GM12878 (cell line): ENCODE measurements at regions not wholly inside any gene's neighbourhood (a gene's known extent, or its start where the extent isn't known, plus 50 kb on each side); places are given as distances from the start of the nearest gene placed in this dataset.

Experiments
- ATAC-seq: fragments of 200-7000 bp; cut with Tn5 transposase; 3 replicates; pipeline ENCODE4 v1.9.1; 2020; ENCODE audit warnings: mild to moderate bottlenecking, moderate library complexity
- BruUV-seq: library from RNA; stranded (reverse); fragments of 400-500 nt; replicated peaks from 2 replicates; lab custom pipeline; 2021; lab: Mats Ljungman, UMichigan
- CTCF ChIA-PET: fragments of 300-600 bp; sonication (Branson Sonifier 250); formaldehyde crosslinking; extraction: SDS; loops from one replicate; lab custom pipeline; 2021; ENCODE audit warnings: inconsistent platforms; lab: Yijun Ruan, JAX
- POLR2A ChIA-PET: fragments of 350-600 bp; formaldehyde crosslinking; extraction: SDS; loops from one replicate; lab custom pipeline; 2021; ENCODE audit warnings: inconsistent platforms; lab: Charles Lee
- RAD21 ChIA-PET: fragments of 300-600 bp; sonication (Branson Sonifier 250); formaldehyde crosslinking; loops from one replicate; lab custom pipeline; 2023; ENCODE audit warnings: antibody characterized with exemption; ENCODE audit not compliant: unreplicated experiment; lab: Charles Lee
- SMC1A ChIA-PET: fragments of 300-600 bp; sonication (Branson Sonifier 250); formaldehyde crosslinking; loops from one replicate; lab custom pipeline; 2023; ENCODE audit not compliant: unreplicated experiment, uncharacterized antibody; lab: Charles Lee
- DNase-seq: peaks from one replicate; pipeline ENCODE4 v3.0.0-alpha.2; 2011; ENCODE audit warnings: low read depth, low spot score
- FAIRE-seq: peaks from 3 replicates; lab custom pipeline; 2011; peaks lifted over from hg19 to GRCh38; lab: Jason Lieb, UNC
- H2AFZ ChIP-seq: 2 replicates; pipeline ENCODE4 v1.6.0; 2011; ENCODE audit warnings: low read depth, low read length, control low read depth; ENCODE audit not compliant: control insufficient read depth
- H3K27ac ChIP-seq: 2 replicates; pipeline ENCODE4 v1.5.1; 2011; ENCODE audit warnings: control low read depth; ENCODE audit not compliant: control insufficient read depth, insufficient read depth
- H3K27me3 ChIP-seq, 2 experiments: replicated peaks in 1 of 2; 2 replicates each; pipeline versions ENCODE4 v1.6.0 to v1.6.1; 2011; ENCODE audit warnings: low read length in 1 of 2; ENCODE audit not compliant: control insufficient read depth in 2 of 2, insufficient read depth in 2 of 2
- H3K36me3 ChIP-seq, 2 experiments: 2 replicates each; pipeline ENCODE4 v1.5.1; 2011; ENCODE audit warnings: low read length in 1 of 2; ENCODE audit not compliant: control insufficient read depth in 2 of 2, insufficient read depth in 2 of 2
- H3K4me1 ChIP-seq: 2 replicates; pipeline ENCODE4 v1.6.1; 2011; ENCODE audit warnings: mild to moderate bottlenecking, low read length, moderate library complexity, mixed read lengths; ENCODE audit not compliant: control insufficient read depth, insufficient read depth
- H3K4me2 ChIP-seq: 2 replicates; pipeline ENCODE4 v1.6.0; 2011; ENCODE audit warnings: control low read depth; ENCODE audit not compliant: control insufficient read depth, insufficient read depth
- H3K4me3 ChIP-seq: fragments of 200-600 bp; sonication (generic); 2 replicates; pipeline ENCODE4 v1.5.1; 2016
- H3K79me2 ChIP-seq: 2 replicates; pipeline ENCODE4 v1.6.0; 2011; ENCODE audit warnings: low read length; ENCODE audit not compliant: control insufficient read depth, insufficient read depth
- H3K9ac ChIP-seq: 2 replicates; pipeline ENCODE4 v1.8.0; 2011; ENCODE audit warnings: low read length, control low read depth, mixed read lengths; ENCODE audit not compliant: control insufficient read depth, insufficient read depth
- H3K9me3 ChIP-seq: replicated peaks from 3 replicates; pipeline ENCODE4 v1.5.1; 2011; ENCODE audit warnings: mild to moderate bottlenecking, low read length; ENCODE audit not compliant: control insufficient read depth, insufficient read depth
- H4K20me1 ChIP-seq: 2 replicates; pipeline ENCODE4 v1.6.0; 2011; ENCODE audit not compliant: control insufficient read depth, insufficient read depth
- ATF3 ChIP-seq: IDR thresholded peaks from 2 replicates; pipeline ENCODE4 v1.6.1; 2011; ENCODE audit warnings: low read depth, mild to moderate bottlenecking, low read length, moderate library complexity, borderline replicate concordance; ENCODE audit errors: extremely low read depth
- FOS ChIP-seq: IDR thresholded peaks from 3 replicates; pipeline ENCODE4 v1.6.1; 2011; ENCODE audit warnings: borderline replicate concordance; ENCODE audit not compliant: insufficient read length; ENCODE audit errors: extremely low read depth
- NR2C2 ChIP-seq: IDR thresholded peaks from 2 replicates; pipeline ENCODE4 v1.6.1; 2011; ENCODE audit warnings: borderline replicate concordance, low read depth; ENCODE audit not compliant: control insufficient read depth, insufficient read length
- POLR2AphosphoS5 ChIP-seq: IDR thresholded peaks from 2 replicates; pipeline ENCODE4 v1.6.1; 2011; ENCODE audit warnings: mild to moderate bottlenecking, low read length, inconsistent platforms
- RAD51 ChIP-seq: fragments of 450-650 bp; IDR thresholded peaks from 2 replicates; pipeline ENCODE4 v1.6.1; 2016; ENCODE audit warnings: moderate library complexity, mild to moderate bottlenecking, inconsistent platforms
- REST ChIP-seq: IDR thresholded peaks from 2 replicates; pipeline ENCODE4 v1.6.1; 2012; ENCODE audit warnings: mild to moderate bottlenecking, low read depth, low read length
- SMARCA5 ChIP-seq: fragments of 450-650 bp; IDR thresholded peaks from 2 replicates; pipeline ENCODE4 v1.6.1; 2017; ENCODE audit warnings: mild to moderate bottlenecking
- SUPT20H ChIP-seq: IDR thresholded peaks from 2 replicates; pipeline ENCODE4 v1.6.1; 2011; ENCODE audit warnings: low read depth, mild to moderate bottlenecking, low read length, moderate library complexity, borderline replicate concordance; ENCODE audit not compliant: control insufficient read depth
- WGBS: methylation state at CpG from one replicate; pipeline ENCODE4 v1.1.6; 2016; ENCODE audit warnings: low lambda C conversion rate; ENCODE audit not compliant: insufficient replicate concordance, insufficient coverage; ENCODE audit errors: missing lambda C conversion rate; 5-methylcytosine and 5-hydroxymethylcytosine counted together
- in situ Hi-C: fragments of 300-500 bp; cut with MboI; formaldehyde crosslinking; loops from 9 replicates; pipeline ENCODE4 v1.14.3; 2018; ENCODE audit warnings: mixed read lengths
- intact Hi-C: fragments of 100-400 bp; cut with micrococcal nuclease; formaldehyde crosslinking; loops from one replicate; pipeline ENCODE4 v1.14.2; 2022; ENCODE audit not compliant: unreplicated experiment
- TF ChIP-seq, protein P1 (sequence below): IDR thresholded peaks from 2 replicates; pipeline ENCODE4 v1.6.1; 2011; ENCODE audit warnings: borderline replicate concordance, low read depth, mild to moderate bottlenecking, moderate library complexity, mixed read lengths, low read length; ENCODE audit not compliant: insufficient read depth; ENCODE audit errors: extremely low read length
- TF ChIP-seq, protein P2 (sequence below): IDR thresholded peaks from 2 replicates; pipeline ENCODE4 v1.6.1; 2011; ENCODE audit warnings: low read depth, low read length, improper control_type of control experiment, borderline replicate concordance

DNA sequence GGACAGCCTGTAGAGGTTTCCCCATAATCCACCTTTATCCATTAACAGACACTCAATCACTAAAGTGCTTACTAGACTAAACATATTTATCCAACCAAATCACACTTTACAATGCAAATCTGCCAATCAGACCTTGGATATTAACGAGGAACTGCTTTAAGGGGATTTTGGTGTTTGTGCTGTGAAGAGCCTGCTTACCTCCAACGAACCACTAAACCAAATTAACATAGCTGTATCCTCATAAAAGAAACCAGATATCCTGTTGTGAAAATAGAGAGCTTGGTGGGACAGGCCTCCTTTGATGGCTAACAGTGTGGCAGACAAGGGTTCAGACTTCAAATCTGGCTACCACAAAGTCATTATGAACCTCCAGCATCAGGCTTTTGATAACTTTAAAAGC lies 252.6 kb upstream of the HAND2 start:
- no peaks in the 10 kb centered on the region for H3K9me3 ChIP-seq
- H2AFZ ChIP-seq, result no peak overlapping the region
- FAIRE-seq (no peak), DNase-seq (no peak), ATAC-seq (no peak)
- no peak overlapping the region for H3K9ac ChIP-seq
- H3K4me3 ChIP-seq, result no peak overlapping the region
- ChIA-PET POLR2A (no interaction called here), CTCF (no interaction called here), SMC1A (no interaction called here), RAD21 (no interaction called here)
- no peak overlapping the region for H3K27ac ChIP-seq
- H3K4me2 ChIP-seq, result no peak overlapping the region
- no peak for TF ChIP-seq SMARCA5
- TF ChIP-seq, protein P1, sequence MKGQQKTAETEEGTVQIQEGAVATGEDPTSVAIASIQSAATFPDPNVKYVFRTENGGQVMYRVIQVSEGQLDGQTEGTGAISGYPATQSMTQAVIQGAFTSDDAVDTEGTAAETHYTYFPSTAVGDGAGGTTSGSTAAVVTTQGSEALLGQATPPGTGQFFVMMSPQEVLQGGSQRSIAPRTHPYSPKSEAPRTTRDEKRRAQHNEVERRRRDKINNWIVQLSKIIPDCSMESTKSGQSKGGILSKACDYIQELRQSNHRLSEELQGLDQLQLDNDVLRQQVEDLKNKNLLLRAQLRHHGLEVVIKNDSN, result no peak
- TF ChIP-seq, protein P2, sequence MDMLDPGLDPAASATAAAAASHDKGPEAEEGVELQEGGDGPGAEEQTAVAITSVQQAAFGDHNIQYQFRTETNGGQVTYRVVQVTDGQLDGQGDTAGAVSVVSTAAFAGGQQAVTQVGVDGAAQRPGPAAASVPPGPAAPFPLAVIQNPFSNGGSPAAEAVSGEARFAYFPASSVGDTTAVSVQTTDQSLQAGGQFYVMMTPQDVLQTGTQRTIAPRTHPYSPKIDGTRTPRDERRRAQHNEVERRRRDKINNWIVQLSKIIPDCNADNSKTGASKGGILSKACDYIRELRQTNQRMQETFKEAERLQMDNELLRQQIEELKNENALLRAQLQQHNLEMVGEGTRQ, result no peak
- no peak for TF ChIP-seq ATF3
- TF ChIP-seq NR2C2, result no peak
- TF ChIP-seq POLR2AphosphoS5, result no peak
- in situ Hi-C loops (no loop called here), intact Hi-C loops (no loop called here)
- no peaks in the 10 kb centered on the region for H3K36me3 ChIP-seq
- H3K27me3 ChIP-seq, result no peaks in the 10 kb centered on the region; a peak in 1 of 4 replicates
- H3K4me1 ChIP-seq, result no peaks in the 10 kb centered on the region
- BruUV-seq, result no TSS peak
- H4K20me1 ChIP-seq, result no peaks in the 10 kb centered on the region
- no peaks in the 10 kb centered on the region for H3K79me2 ChIP-seq
- WGBS, result 0% methylated on average over 2 of the region's 2 CpGs

DNA sequence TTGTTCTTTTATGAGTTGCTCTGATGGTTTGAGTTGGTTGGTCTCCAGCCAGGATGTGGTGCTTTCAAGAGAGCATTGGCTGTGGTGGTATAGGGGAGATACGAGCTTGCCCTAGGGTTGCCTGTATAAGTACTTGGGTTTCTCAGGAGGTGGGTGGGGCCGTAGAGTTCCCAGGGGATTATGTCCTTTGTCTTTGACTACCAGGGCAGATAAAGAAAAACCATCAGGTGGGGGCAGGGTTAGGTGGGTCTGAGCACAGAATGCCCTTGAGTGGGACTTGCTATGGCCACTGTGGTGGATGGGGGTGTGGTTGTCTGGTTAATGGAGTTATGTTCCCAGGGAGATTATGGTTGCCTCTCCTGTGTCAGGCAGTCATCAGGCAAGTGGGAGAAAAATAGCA lies 247.9 kb upstream of the HAND2 start:
- SMC1A ChIA-PET, result no interaction called here
- FAIRE-seq (no peak), ATAC-seq (no peak), DNase-seq (no peak)
- no peaks in the 10 kb centered on the region for H3K9me3 ChIP-seq
- no peaks in the 10 kb centered on the region for H3K79me2 ChIP-seq
- H3K27me3 ChIP-seq, result no peaks in the 10 kb centered on the region; a peak in 1 of 4 replicates
- H3K4me3 ChIP-seq, result no peak overlapping the region
- POLR2A ChIA-PET, result no interaction called here
- intact Hi-C loops, result no loop called here
- WGBS, result 31% methylated on average over 2 of the region's 2 CpGs
- H3K9ac ChIP-seq, result no peak overlapping the region
- RAD21 ChIA-PET, result no interaction called here
- no peak overlapping the region for H3K27ac ChIP-seq
- H3K4me2 ChIP-seq, result no peak overlapping the region
- no peaks in the 10 kb centered on the region for H4K20me1 ChIP-seq
- no peak overlapping the region for H2AFZ ChIP-seq
- no peaks in the 10 kb centered on the region for H3K4me1 ChIP-seq
- no TSS peak for BruUV-seq
- in situ Hi-C loops, result no loop called here
- CTCF ChIA-PET, result no interaction called here
- H3K36me3 ChIP-seq, result no peaks in the 10 kb centered on the region
- no peak for TF ChIP-seq FOS
- no peak for TF ChIP-seq SUPT20H
- TF ChIP-seq REST, result no peak
- no peak for TF ChIP-seq RAD51
